ENCODE measurements at regions not wholly inside any gene's neighbourhood (a gene's known extent, or its start where the extent isn't known, plus 50 kb on each side); places are given as distances from the start of the nearest gene placed in this dataset.
"Not testable (repeated sequence)": the region's sequence is repeated elsewhere in the genome, so short reads cannot be mapped to it uniquely, and the experiment has no call there.

DNA sequence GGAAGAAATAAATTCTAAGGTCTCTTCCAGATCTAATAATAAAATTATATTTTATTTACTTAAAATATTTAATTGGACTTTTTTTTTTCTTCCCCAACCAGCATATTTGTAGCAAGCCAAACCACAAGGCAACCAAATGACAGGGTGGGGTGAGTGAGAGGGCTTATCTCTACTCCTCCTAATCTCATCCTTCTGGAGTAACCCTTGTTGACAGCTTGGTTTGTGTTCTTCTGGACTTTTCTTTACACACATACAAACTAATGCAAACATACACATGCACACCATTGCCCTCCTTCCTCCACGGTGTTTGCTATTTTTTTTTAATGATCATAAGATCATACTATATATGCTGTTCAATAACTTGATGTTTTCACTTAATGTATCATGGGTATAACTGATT lies 383.1 kb downstream of the DLEU7 start:
- peak; percentile 77 for DNase-seq

DNA sequence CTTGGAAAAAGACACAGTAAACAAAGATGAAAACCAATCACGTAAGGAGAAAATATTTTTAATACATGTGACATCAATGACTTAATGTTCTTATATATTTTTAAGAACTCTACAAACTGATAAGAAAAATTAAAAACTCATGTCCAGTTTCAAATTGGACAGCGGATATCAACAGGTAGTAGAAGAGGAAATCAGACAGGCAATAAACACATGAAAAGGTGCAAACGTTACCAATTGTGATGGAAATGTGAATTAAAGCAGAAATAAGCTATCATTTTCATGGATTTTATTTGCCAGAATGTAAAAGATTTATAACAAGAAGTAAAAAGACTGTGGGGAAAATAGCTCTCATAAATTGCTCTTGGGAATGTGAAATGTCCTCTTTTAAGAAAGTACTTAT lies 382.3 kb downstream of the DLEU7 start:
- no peak for DNase-seq

DNA sequence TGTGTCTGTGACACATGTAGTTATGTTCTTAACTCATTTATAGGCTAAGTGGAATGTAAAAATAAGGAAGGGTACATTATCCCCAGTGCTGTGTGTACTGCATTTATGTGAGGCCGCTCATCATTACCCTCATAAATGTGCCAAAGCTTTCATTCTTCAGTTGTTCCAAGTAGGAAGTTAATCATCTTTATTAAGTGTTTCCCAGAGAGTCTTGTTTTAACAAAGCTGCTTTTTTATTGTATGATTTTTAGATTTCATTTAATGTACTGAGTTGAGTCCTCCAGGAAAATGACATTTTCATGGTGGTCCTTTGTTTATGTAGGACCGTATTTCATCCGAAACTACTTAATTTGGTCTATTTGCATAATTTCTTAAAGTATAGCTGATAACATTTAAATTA lies 379.8 kb downstream of the DLEU7 start:
- no peak for DNase-seq

DNA sequence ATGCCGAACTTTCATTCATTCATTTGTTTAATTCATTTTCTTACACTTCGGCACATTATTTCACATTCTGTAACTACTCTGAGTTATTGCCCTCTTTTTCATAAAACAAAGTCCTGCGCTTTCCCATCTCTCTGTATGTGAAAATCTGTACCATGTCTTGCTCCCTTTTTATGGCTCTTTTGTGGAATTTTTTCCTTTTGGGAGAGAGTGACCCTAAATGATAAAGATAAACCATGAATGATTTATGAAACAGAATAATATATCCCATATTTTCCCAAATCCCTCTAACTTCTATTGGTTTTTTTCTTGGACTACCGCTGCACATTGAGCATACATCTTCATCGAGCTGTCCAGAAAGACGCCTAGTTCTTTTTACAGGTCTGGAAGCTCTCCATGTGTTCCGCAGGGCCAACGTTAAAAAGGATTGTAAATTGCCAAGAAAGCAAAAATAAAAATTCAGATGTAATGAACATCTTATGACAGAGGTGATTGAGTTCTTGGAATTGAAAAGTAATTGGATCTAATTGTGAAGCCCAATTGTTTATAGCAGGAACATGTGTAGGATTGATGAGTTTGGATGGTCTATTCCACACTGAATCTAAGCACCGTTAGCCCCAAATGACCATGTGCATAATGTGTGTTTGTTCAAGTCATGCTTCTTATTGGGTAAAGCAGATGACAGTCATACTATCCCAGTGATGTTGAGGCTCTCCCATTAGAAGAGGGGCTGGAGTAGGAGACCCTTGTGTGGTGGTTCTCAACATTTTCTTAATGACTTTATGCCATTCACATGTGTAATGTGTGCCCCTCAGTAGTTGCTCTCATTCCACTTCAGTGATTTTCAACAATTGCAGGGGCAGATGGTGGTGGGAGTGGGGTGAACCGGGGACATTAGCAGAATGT lies 378.9 kb downstream of the DLEU7 start:
- no peak for DNase-seq

DNA sequence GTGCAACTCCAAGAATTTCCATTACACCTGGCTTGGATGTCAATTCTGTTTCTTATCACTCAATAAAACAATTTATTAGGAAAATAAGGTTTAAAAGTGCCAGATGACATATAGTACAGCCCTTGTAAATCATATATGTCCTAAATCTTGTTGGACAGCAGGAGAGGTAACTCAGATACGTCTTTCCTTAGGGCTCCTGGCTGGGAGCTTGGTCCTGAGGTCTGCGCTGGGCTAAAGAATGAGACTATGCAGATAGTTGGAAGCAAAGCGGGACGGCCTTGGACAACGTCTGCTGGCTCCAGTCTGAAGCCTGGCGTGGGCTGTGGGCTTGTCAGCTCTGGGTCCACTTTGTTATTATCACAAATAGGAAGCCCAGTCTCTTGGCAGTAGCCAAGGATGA lies 377.0 kb downstream of the DLEU7 start:
- no peak for DNase-seq

DNA sequence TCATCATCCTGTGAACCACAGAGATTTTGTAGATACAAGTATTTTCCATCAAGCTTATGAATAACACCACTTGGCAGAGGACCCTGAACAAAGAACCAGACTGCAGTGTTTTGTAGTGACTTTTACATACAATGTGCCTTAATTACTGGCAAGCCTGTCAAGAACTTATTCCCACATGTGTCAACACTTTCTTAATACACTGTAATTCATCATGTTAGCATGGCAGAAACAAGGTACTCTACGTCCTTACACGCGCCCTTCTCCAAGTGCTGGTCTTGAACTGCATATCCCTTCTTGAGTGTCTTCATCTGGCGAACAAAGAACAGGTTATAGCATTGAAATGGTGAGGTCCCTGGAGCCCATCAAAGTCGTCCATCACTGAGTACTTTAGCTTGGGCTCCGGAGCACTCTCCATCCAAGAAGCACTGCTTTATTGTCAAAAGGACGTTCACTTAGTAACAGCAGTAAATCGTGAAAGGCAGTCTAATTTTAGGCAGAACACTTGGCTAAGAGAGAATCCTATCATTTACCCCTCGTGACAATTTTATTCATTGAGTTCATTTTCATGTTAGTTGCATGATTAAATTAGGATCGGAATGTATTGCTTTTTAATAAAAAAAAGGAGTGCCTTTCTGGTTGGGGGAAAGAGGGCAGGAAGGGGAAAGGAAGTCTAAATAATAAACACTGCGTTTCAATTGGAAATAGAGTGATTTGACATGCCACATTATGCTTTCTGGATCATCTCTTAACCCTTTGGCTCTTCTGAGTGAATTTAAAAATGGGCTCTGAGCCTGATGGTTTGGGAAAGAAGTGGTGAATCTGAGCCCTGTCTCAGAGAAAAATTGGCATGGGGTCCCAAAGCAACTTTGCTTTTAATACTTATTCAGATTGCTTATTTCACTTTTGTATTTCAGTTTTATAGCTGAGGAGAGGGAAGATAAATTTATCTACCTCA lies 376.1 kb downstream of the DLEU7 start:
- no peak for DNase-seq

DNA sequence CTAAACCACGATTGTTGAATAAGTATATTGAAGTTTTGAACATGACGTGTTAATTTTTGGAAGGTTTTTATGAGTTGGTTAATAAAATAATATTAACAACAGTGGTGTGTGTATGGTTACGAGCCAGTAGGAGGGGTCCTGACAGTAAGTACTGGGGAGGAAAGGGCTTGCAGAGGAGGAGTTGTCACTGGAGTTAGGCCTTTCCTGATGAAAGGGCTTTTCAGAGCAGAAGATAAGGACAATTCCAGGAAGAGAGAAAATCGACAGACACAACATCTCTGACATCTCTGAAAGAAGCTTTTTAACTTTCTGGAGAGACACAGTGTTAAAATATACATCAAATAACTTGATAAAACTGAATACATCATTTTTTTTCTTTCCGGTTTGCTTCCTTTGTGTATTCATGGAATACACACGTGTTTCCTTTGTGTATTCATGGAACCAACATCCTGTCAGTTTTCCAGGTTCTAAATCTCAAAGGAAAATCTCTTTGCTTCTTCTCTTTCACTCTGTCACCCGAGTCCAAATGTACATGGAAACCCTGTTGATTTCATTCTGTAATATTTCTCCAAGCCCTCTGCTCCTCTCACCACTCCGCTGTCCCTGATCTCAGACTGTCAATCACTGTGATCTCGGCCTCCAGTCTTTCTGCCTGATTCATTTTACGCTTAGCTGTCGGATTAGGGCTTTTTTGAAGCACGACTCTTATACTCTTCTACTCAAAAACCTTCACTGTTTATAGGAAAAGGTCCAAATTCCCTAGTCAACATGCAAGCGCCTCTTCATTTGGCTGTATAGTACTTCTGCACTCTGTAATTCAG lies 374.4 kb downstream of the DLEU7 start:
- DNase-seq: no peak

DNA sequence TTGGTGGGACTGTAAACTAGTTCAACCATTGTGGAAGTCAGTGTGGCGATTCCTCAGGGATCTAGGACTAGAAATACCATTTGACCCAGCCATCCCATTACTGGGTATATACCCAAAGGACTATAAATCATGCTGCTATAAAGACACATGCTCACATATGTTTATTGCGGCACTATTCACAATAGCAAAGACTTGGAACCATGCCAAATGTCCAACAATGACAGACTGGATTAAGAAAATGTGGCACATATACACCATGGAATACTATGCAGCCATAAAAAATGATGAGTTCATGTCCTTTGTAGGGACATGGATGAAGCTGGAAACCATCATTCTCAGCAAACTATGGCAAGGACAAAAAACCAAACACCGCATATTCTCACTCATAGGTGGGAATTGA lies 370.4 kb downstream of the DLEU7 start:
- not testable (repeated sequence) for DNase-seq

DNA sequence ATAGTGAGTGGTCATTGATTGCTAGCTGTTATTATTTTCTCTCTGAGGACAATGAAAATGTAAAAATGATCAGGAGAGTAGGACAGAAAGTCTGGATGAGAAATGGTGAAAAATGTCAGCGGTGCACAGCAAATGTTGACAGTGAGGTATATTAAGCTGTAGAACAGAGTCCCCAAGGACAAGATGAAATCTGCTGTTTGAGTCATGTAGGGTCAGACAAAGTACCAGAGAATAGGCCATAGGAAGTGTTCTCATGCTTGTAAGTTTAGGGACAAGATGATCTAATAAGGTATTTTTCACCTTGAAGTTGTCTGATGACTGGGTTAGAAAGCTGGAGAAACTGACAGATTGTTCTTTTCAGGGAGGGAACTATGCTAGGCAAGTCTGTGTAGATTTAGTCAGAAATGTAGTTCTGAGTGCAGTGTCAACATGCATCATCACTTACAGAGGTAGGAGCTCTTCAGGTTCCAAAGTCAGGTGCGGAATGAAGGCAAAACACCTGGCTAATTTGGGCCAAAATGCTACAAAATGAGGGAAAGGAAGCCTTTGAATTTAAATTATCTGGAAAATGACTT lies 369.3 kb downstream of the DLEU7 start:
- no peak for DNase-seq

DNA sequence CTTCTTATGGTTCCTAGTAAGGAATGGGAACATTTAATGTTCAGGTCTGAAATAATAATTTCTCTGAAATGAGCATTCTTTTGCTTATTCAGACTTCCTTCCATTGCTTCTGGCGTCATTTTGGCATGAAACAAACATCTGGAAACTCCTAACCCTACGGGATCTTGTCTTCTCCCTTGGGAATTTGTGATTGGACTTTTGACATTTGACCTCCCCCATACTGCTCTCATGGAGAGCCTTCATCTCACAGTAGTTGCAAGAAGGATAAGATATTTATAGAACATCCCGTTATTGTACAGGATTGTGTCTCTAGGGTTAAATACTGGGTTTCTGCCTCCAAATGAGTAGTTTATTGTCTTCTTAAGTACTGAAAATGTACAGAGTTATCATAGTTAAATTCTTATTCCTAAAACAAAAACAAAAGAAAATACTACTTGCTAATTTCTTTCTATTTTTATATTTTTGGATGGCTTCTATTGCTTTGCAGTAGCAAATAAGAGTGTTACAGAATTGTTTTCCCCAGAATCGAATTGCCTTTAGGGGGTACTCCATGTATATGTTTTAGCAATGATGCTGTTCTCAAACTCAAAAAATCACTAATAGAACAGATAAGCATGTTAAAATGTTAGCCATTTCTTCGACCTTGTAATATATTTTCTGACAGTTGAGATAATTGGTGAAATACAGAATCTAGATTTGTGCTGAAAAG lies 366.8 kb downstream of the DLEU7 start:
- DNase-seq: no peak

DNA sequence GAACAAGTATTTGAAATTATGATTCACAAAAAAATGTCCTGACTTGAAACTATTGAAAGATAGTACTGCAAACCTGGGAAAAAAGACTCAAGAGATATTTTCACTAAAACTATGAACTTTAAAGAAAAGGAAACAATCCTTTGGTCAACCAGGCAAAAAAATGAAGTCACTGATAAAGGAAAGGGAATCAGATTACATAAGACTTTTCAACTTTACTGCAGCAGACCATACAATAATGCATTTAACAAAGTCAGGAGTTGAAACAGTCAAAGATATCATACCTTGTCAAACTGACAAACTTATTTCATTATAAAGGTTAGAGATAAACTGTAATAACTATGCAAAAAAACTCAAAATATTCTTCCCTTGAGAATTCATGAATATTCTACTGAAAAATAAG lies 361.6 kb downstream of the DLEU7 start:
- DNase-seq: no peak

DNA sequence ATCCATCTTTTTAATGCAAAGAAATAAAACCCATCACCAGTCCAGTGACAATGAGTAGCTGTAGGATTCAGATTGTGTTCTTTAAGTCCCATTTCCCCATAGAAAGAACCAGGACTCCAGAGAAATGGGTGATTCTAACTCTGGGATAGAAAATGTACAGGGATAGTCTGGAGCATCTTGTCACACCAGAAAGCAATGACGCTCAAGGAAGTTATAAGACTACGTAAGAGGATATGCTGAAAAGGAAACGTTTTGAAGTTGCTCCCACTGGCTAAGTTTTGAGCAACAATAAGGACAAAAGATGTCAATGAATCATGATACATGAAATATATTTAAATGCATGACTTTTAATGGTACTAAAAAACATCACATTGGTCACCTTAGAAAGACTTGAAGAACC lies 360.1 kb downstream of the DLEU7 start:
- no peak for DNase-seq

DNA sequence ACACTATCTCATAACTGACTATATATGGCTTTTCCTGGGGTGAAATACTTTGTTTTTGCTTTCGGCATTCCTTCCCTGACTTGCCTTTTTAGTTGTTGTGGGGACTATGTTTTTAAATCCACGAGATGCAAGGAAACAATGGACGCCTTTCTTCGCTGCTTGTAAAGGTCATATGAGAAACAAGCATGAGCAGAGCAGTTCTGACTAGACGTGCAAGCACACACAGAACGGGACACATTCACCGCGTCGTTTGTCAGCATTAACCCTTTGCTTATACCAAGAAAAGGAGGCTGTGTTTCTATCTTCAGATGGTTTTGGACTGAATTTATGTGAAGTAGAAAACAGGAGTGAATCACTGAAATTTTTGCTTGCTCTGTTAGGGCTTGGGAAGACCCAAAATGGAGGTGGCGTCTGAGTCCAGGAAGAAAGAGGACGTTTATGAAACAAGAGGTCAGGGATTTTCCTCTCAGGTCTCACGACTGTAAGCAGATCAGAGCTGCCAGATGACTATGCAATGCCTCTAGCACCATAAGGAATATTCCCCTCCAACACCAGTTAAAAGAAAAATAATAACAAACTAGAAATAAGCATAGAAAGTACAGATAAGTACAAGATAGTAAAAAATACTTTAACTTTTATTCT lies 358.9 kb downstream of the DLEU7 start:
- DNase-seq: no peak

DNA sequence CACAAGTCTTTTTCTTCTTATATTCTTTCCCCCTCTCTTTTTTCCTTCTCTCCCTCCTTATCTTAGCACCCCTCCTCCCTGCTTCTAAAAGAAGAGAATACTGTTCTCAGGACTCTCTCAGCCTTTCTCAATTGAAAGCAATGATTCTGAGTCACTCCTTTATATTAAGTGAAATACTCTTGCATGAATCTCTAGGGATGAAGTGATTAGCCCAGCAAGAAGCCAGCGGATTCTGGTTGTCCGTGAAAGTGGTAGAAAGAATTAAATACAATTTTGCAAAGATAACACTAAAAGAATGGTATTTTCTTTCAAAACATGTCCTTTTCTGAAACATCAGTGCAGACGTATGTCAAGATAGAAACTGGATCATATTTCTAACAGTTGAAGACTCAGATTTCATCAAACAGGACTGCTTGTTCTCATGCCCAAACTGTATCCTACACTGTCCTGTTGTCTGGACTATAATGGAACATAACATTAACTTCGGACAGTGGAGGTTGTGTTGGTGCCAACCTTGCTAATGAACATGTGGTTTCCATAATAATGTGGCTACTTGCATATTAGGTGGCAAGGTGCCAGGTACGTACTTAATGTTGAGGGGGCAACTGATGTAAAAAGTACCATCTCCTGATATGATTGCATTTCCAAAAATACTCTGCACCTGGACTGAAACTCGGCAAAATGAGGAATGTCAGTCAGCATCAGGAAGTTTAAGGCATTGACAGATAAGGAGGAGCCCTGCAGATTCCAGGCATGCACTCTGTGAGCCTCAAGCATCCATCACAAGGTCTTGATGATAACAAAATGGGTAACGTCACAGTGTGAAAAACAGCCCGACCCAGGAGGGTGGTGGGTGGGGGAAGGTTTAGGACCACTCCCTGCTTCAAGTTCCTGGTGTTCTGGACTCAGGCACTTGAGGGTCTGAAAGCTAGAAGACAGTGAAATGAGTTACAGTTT lies 357.2 kb downstream of the DLEU7 start:
- no peak for DNase-seq

DNA sequence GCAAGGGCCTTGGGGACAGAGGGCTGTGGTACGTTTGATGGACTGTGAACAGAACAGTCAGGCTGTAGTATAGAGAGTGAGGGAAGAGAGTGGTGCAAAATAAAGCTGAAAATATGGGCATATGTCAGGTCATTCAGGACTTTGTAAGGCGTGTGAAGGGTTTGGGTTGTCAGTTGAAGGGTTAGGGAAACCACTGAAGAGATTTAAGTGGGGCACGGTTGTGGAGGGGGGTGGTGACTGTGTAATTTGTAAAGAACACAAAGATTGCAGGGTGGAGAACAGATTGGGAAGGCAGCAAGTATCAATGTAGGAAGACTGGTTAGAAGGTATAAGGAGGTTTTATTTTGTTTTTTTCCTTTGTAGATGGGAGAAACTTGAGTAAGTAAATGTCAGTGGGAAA lies 349.8 kb downstream of the DLEU7 start:
- no peak for DNase-seq

DNA sequence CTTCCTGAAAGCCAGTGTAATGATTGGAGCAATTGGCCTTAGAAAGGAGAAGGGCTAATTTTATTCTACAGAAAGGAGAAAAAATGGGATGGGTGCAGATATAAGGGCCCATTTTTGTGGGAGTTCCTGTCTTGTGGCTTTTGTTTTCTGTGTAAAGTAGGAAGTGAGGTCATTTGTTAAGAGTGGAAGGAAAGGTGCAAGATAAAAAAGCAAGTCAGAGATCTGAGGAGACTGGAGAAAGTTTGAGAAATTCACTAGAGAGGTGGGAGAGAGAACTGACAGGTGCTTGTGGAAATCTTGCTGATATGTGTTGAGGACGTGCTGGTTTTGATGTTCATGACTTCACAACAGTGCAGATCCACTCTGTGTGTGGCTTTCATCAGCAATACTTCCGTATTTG lies 349.4 kb downstream of the DLEU7 start:
- DNase-seq: no peak

DNA sequence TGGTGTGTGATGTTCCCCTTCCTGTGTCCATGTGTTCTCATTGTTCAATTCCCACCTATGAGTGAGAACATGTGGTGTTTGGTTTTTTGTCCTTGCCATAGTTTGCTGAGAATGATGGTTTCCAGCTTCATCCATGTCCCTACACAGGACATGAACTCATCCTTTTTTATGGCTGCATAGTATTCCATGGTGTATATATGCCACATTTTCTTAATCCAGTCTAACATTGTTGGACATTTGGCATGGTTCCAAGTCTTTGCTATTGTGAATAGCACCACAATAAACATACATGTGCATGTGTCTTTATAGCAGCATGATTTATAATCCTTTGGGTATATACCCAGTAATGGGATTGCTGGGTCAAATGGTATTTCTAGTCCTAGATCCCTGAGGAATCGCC lies 340.3 kb downstream of the DLEU7 start:
- DNase-seq: not testable (repeated sequence)

DNA sequence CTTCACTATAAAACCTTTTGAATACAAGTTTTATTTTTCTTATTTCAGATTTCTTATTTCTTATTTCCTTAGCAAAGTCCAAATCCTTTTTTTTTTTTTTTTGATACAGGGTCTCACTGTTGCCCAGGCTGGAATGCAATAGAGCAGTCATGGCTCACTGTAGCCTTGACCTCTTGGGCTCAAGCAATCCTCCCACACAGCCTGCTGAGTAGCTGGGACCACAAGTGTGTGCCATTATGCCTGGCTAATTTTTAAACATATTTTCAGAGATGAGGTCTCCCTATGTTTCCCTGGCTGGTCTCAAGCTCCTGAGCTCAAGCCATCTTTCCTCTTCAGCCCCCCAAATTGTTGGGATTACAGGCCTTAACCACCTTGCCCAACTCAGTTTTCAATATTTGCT lies 334.3 kb downstream of the DLEU7 start:
- no peak for DNase-seq

DNA sequence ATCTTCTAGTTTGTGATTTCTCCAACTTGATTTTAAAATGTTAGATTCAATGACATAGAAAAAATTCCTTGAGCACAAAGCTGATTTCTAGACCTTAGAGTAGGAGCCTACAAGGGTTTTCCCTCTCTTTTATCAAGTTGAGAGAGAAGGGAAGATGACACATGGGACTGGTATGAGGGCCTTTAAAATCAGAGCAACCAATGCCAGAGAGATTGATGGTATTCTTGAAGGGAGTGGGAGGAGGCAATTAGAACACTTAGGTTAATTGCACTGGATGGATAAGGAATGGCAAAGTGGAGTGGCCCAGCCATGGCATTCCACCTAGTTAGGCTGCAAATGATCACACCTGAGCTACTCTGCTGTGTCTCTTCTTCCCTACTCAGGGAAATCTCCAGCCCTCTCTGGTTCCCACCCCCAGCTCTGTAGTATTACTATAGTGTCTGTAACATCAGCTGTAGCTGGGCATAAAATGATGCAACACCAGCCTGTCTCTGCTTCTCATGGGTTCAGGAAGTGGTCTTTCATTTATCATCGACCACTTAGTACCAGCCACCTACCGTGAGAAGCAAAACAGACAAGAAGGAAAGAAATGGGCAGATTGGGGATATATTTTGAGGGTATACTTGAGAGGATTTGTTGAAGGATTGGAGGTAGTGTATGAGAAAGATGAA lies 333.6 kb downstream of the DLEU7 start:
- DNase-seq: peak; percentile 37
